Left lung (tissue), 4 donors: ENCODE measurements at regions not wholly inside any gene's neighbourhood (a gene's known extent, or its start where the extent isn't known, plus 50 kb on each side); places are given as distances from the start of the nearest gene placed in this dataset.

Experiments
- ATAC-seq: fragments of 200-7000 bp; cut with Tn5 transposase; one replicate; pipeline ENCODE4 v1.9.1; 2020; ENCODE audit warnings: moderate library complexity
- DNase-seq, 4 donors: peaks; one replicate each; pipeline ENCODE4 v3.0.0-alpha.2; 2013 to 2020
- H3K27ac ChIP-seq, 2 donors: fragments of 200-600 bp; sonication (generic) in 1 of 2; one replicate each; pipeline versions ENCODE4 v1.5.0 to v1.8.0; 2020 to 2021
- H3K27me3 ChIP-seq, 2 donors: fragments of 200-600 bp; sonication (generic) in 1 of 2; one replicate each; pipeline versions ENCODE4 v1.5.0 to v1.8.0; 2020 to 2021
- H3K36me3 ChIP-seq, 2 donors: fragments of 200-600 bp; sonication (generic) in 1 of 2; one replicate each; pipeline versions ENCODE4 v1.5.0 to v1.8.0; 2020 to 2021
- H3K4me1 ChIP-seq, 2 donors: fragments of 200-600 bp; one replicate each; pipeline ENCODE4 v1.8.0; 2021
- H3K4me3 ChIP-seq, 2 donors: fragments of 200-600 bp; sonication (generic) in 1 of 2; one replicate each; pipeline versions ENCODE4 v1.5.0 to v1.8.0; 2020 to 2021; ENCODE audit warnings: mild to moderate bottlenecking in 1 of 2
- H3K9me3 ChIP-seq, 2 donors: fragments of 200-600 bp; sonication (generic) in 1 of 2; one replicate each; pipeline versions ENCODE4 v1.5.0 to v1.8.0; 2020 to 2021
- intact Hi-C, 2 donors: fragments of 100-400 bp; cut with DNase I; formaldehyde crosslinking; loops; one replicate each; pipeline versions ENCODE4 v1.11.2 to v1.14.2; 2022
- TF ChIP-seq, protein P1 (sequence below), 2 donors: fragments of 200-600 bp; sonication (generic) in 1 of 2; IDR thresholded peaks; one replicate each; pipeline versions ENCODE4 v1.5.0 to v1.8.0; 2021; ENCODE audit warnings: antibody characterized with exemption in 2 of 2
- donor health status: DM: no; HTN: yes; CAD: no.
- donor health status: DM: no; HTN: no; CAD: no.

DNA sequence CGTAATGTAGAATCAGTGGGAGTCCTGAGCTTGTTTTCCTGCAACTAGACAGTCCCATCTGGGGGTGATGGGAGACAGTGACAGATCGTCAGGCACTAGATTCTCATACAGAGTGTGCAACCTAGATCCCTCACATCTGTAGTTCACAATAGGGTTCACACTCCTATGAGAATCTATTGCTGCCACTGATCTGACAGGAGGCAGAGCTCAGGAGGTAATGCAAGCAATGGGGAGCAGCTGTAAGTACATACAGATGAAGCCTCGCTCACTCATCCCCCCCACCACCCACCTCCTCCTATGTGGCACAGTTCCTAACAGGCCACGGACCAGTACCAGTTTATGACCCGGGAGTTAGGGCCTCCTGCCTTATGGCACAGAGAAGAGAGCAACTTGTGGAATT lies 116.2 kb upstream of the PIK3R1 start:
- TF ChIP-seq, protein P1, sequence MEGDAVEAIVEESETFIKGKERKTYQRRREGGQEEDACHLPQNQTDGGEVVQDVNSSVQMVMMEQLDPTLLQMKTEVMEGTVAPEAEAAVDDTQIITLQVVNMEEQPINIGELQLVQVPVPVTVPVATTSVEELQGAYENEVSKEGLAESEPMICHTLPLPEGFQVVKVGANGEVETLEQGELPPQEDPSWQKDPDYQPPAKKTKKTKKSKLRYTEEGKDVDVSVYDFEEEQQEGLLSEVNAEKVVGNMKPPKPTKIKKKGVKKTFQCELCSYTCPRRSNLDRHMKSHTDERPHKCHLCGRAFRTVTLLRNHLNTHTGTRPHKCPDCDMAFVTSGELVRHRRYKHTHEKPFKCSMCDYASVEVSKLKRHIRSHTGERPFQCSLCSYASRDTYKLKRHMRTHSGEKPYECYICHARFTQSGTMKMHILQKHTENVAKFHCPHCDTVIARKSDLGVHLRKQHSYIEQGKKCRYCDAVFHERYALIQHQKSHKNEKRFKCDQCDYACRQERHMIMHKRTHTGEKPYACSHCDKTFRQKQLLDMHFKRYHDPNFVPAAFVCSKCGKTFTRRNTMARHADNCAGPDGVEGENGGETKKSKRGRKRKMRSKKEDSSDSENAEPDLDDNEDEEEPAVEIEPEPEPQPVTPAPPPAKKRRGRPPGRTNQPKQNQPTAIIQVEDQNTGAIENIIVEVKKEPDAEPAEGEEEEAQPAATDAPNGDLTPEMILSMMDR (IDR thresholded peaks at IDR 0.05): no peak
- H3K9me3 ChIP-seq: no peaks in the 10 kb centered on the region
- no peaks in the 10 kb centered on the region for H3K4me1 ChIP-seq
- H3K36me3 ChIP-seq: no peaks in the 10 kb centered on the region
- no peaks in the 10 kb centered on the region for H3K27me3 ChIP-seq
- DNase-seq (no peak), ATAC-seq (no peak)
- no peak overlapping the region for H3K27ac ChIP-seq
- H3K4me3 ChIP-seq: no peak overlapping the region
- intact Hi-C loops: no loop called here

GRCh38 chr5:68093455-68094159 lies 121.9 kb upstream of the PIK3R1 start:
- Histone ChIP-seq H3K9me3 (no peaks in the 10 kb centered on the region), H3K4me3 (no peak overlapping the region), H3K27me3 (no peaks in the 10 kb centered on the region), H3K36me3 (no peaks in the 10 kb centered on the region), H3K4me1 (peaks cover 0 to 6% of the 10 kb centered on the region in 2 donors), H3K27ac (no peak overlapping the region)
- TF ChIP-seq, protein P1 (IDR thresholded peaks at IDR 0.05): no peak
- intact Hi-C loops: no loop called here
- DNase-seq (no peak), ATAC-seq (no peak)

DNA sequence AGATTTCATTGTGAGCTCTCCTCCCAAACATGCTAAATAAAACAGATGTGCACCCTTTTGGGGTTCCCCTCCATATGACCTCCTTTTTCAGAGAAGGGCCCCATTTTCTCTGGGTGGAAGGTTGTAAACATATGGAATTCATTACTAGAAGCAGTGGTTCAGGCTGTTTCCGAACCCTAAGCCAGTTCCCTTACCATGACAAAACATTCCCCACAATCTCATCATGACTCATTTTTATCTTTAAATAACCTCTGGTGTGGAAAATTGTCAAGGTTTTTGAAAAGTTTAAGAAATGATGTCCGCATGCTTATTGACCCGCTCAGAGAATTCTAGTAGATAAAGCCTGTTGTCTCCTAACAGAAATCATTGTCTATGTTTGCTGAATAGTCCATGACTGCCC lies 127.3 kb upstream of the PIK3R1 start:
- DNase-seq: no peak
- H3K27me3 ChIP-seq: no peaks in the 10 kb centered on the region
- ATAC-seq: peak; percentile 37

GRCh38 chr5:68087866-68088265 lies 127.7 kb upstream of the PIK3R1 start:
- DNase-seq (peak in 2 of 4 donors; percentile 20 to 38), ATAC-seq (peak; percentile 84)
- Histone ChIP-seq H3K4me1 (peaks cover 17 to 22% of the 10 kb centered on the region in 2 donors), H3K9me3 (no peaks in the 10 kb centered on the region), H3K27me3 (no peaks in the 10 kb centered on the region), H3K4me3 (no peak overlapping the region), H3K27ac (peak overlapping the region in 1 of 2 donors; percentile 46), H3K36me3 (no peaks in the 10 kb centered on the region)
- intact Hi-C loops: no loop called here
- TF ChIP-seq, protein P1 (IDR thresholded peaks at IDR 0.05): no peak

More for the DNA sequence above, 127.3 kb upstream of the PIK3R1 start:
- Histone ChIP-seq H3K36me3 (no peaks in the 10 kb centered on the region), H3K4me1 (peaks cover 17 to 22% of the 10 kb centered on the region in 2 donors), H3K4me3 (no peak overlapping the region), H3K27ac (peak overlapping the region in 1 of 2 donors; percentile 46), H3K9me3 (no peaks in the 10 kb centered on the region)
- intact Hi-C loops: no loop called here
- TF ChIP-seq, protein P1 (IDR thresholded peaks at IDR 0.05): no peak

DNA sequence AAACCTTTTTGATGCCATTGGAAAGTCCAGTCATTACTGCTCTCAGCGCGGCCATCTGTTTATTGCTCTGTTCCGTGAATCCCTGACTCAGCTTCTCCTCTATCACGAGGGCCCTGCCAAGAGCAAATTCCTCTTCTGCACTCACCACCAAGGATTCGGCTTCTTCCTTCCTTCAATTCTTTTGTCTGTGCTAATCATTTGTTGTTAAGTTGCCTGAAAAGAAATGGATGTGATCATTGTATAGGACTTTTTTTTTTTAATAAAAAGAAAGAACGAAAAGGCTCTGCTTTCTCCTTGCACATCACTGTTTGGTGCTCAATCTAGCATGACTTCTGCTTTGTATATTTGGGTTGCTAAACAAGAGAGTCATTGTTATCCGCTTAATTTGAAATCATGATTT lies 128.7 kb upstream of the PIK3R1 start:
- Histone ChIP-seq H3K36me3 (no peaks in the 10 kb centered on the region), H3K4me1 (peaks cover 17 to 22% of the 10 kb centered on the region in 2 donors), H3K9me3 (no peaks in the 10 kb centered on the region), H3K4me3 (no peak overlapping the region), H3K27me3 (no peaks in the 10 kb centered on the region), H3K27ac (peak overlapping the region; percentile 26 to 54)
- intact Hi-C loops: no loop called here
- TF ChIP-seq, protein P1 (IDR thresholded peaks at IDR 0.05): no peak
- peak in 2 of 4 donors; percentile 19 to 39 for DNase-seq
- peak; percentile 62 for ATAC-seq
